ENCODE measurements at regions not wholly inside any gene's neighbourhood (a gene's known extent, or its start where the extent isn't known, plus 50 kb on each side); places are given as distances from the start of the nearest gene placed in this dataset.

- no peak overlapping the region for H3K27ac ChIP-seq
- no peak for TF ChIP-seq ZFX (IDR thresholded peaks at IDR 0.05)
- no peak for TF ChIP-seq CTCF (conservative IDR thresholded peaks at IDR 0.05)
Observed at GRCh38 chr10:56298941-56299340, 62.1 kb downstream of the ZWINT start.

- H3K27ac ChIP-seq = no peak overlapping the region
- no peak for TF ChIP-seq ZFX (IDR thresholded peaks at IDR 0.05)
- TF ChIP-seq CTCF (conservative IDR thresholded peaks at IDR 0.05) = no peak
Observed at GRCh38 chr10:56296618-56297017, 64.4 kb downstream of the ZWINT start.

GRCh38 chr10:56288403-56288802, 72.7 kb downstream of the ZWINT start:
- H3K27ac ChIP-seq = no peak overlapping the region
- TF ChIP-seq CTCF (conservative IDR thresholded peaks at IDR 0.05) (no peak), ZFX (IDR thresholded peaks at IDR 0.05) (no peak)

GRCh38 chr10:56286096-56286495, 75.0 kb downstream of the ZWINT start:
- H3K27ac ChIP-seq = no peak overlapping the region
- TF ChIP-seq CTCF (conservative IDR thresholded peaks at IDR 0.05) (no peak), ZFX (IDR thresholded peaks at IDR 0.05) (no peak)

- TF ChIP-seq CTCF (conservative IDR thresholded peaks at IDR 0.05) = no peak
- TF ChIP-seq ZFX (IDR thresholded peaks at IDR 0.05) = no peak
- H3K27ac ChIP-seq = no peak overlapping the region
Observed at GRCh38 chr10:56279270-56279669, 81.8 kb downstream of the ZWINT start.

GRCh38 chr10:56269181-56269580, 91.9 kb downstream of the ZWINT start:
- TF ChIP-seq CTCF (conservative IDR thresholded peaks at IDR 0.05) = no peak
- no peak for TF ChIP-seq ZFX (IDR thresholded peaks at IDR 0.05)
- H3K27ac ChIP-seq = no peak overlapping the region

- no peak overlapping the region for H3K27ac ChIP-seq
- no peak for TF ChIP-seq ZFX (IDR thresholded peaks at IDR 0.05)
- no peak for TF ChIP-seq CTCF (conservative IDR thresholded peaks at IDR 0.05)
Observed at GRCh38 chr10:56266120-56266519, 94.9 kb downstream of the ZWINT start.

Data from C4-2B (cell line).